ENCODE measurements at regions not wholly inside any gene's neighbourhood (a gene's known extent, or its start where the extent isn't known, plus 50 kb on each side); places are given as distances from the start of the nearest gene placed in this dataset.
A peak's percentile ranks its signal among the peaks of the same experiment; 100 is the strongest.
"Not testable (repeated sequence)": the region's sequence is repeated elsewhere in the genome, so short reads cannot be mapped to it uniquely, and the experiment has no call there.

GRCh38 chr4:38531141-38531727 is 132.8 kb upstream of the KLF3 start:
- Histone ChIP-seq H3K9me3 (ENCODE audit: control insufficient read depth in 2 of 2, insufficient read depth in 1 of 2, low read depth in 1 of 2, low read length in 1 of 2) (no peaks in the 10 kb centered on the region), H3K4me3 (ENCODE audit: low read depth in 1 of 2, low read length in 2 of 2) (no peak overlapping the region), H3K36me3 (ENCODE audit: control insufficient read depth in 2 of 2, insufficient read depth in 2 of 2, low read length in 1 of 2) (no peaks in the 10 kb centered on the region), H3K27me3 (ENCODE audit: control insufficient read depth in 1 of 2, insufficient read depth in 2 of 2, low read length in 2 of 2) (no peaks in the 10 kb centered on the region), H3K4me1 (ENCODE audit: control insufficient read depth in 2 of 2, insufficient read depth in 2 of 2, low read length in 1 of 2) (peaks cover 0 to 5% of the 10 kb centered on the region in 2 donors), H3K27ac (ENCODE audit: low read depth in 2 of 2, low read length in 1 of 2) (no peak overlapping the region)
- WGBS, 2 donors = 68 to 69% methylated on average over 5 of the region's 5 CpGs

GRCh38 chr4:38532908-38533499 is 131.0 kb upstream of the KLF3 start:
- Histone ChIP-seq H3K27ac (ENCODE audit: low read depth in 2 of 2, low read length in 1 of 2) (peak overlapping the region in 1 of 2 donors; percentile 15), H3K4me3 (ENCODE audit: low read depth in 1 of 2, low read length in 2 of 2) (no peak overlapping the region)
- WGBS, 2 donors = 56 to 66% methylated on average over 6 of the region's 6 CpGs

GRCh38 chr4:38534344-38535045 is 129.5 kb upstream of the KLF3 start:
- no peak overlapping the region for H3K27ac ChIP-seq (ENCODE audit: low read depth in 2 of 2, low read length in 1 of 2)
- H3K4me3 ChIP-seq (ENCODE audit: low read depth in 1 of 2, low read length in 2 of 2) = no peak overlapping the region
- H3K9me3 ChIP-seq (ENCODE audit: control insufficient read depth in 2 of 2, insufficient read depth in 1 of 2, low read depth in 1 of 2, low read length in 1 of 2) = no peaks in the 10 kb centered on the region
- H3K36me3 ChIP-seq (ENCODE audit: control insufficient read depth in 2 of 2, insufficient read depth in 2 of 2, low read length in 1 of 2) = no peaks in the 10 kb centered on the region
- peaks cover 0 to 5% of the 10 kb centered on the region in 2 donors for H3K4me1 ChIP-seq (ENCODE audit: control insufficient read depth in 2 of 2, insufficient read depth in 2 of 2, low read length in 1 of 2)
- H3K27me3 ChIP-seq (ENCODE audit: control insufficient read depth in 1 of 2, insufficient read depth in 2 of 2, low read length in 2 of 2) = no peaks in the 10 kb centered on the region
- WGBS, 2 donors = 46 to 50% methylated on average over 3 of the region's 3 CpGs

More at GRCh38 chr4:38532908-38533499, 131.0 kb upstream of the KLF3 start:
- Histone ChIP-seq H3K4me1 (ENCODE audit: control insufficient read depth in 2 of 2, insufficient read depth in 2 of 2, low read length in 1 of 2) (peaks cover 0 to 5% of the 10 kb centered on the region in 2 donors), H3K9me3 (ENCODE audit: control insufficient read depth in 2 of 2, insufficient read depth in 1 of 2, low read depth in 1 of 2, low read length in 1 of 2) (no peaks in the 10 kb centered on the region), H3K27me3 (ENCODE audit: control insufficient read depth in 1 of 2, insufficient read depth in 2 of 2, low read length in 2 of 2) (no peaks in the 10 kb centered on the region), H3K36me3 (ENCODE audit: control insufficient read depth in 2 of 2, insufficient read depth in 2 of 2, low read length in 1 of 2) (no peaks in the 10 kb centered on the region)

GRCh38 chr4:38535071-38535470 is 128.9 kb upstream of the KLF3 start:
- not testable (repeated sequence) for H3K36me3 ChIP-seq (ENCODE audit: control insufficient read depth in 2 of 2, insufficient read depth in 2 of 2, low read length in 1 of 2); H3K4me3 ChIP-seq (ENCODE audit: low read depth in 1 of 2, low read length in 2 of 2); H3K4me1 ChIP-seq (ENCODE audit: control insufficient read depth in 2 of 2, insufficient read depth in 2 of 2, low read length in 1 of 2); H3K27me3 ChIP-seq (ENCODE audit: control insufficient read depth in 1 of 2, insufficient read depth in 2 of 2, low read length in 2 of 2); H3K9me3 ChIP-seq (ENCODE audit: control insufficient read depth in 2 of 2, insufficient read depth in 1 of 2, low read depth in 1 of 2, low read length in 1 of 2)
- peak overlapping the region in 1 of 2 donors; percentile 30 for H3K27ac ChIP-seq (ENCODE audit: low read depth in 2 of 2, low read length in 1 of 2)
- 66 to 78% methylated on average over 1 of the region's 1 CpG for WGBS, 2 donors

GRCh38 chr4:38535717-38536116 is 128.3 kb upstream of the KLF3 start:
- Histone ChIP-seq H3K4me1 (ENCODE audit: control insufficient read depth in 2 of 2, insufficient read depth in 2 of 2, low read length in 1 of 2) (peaks cover 0 to 5% of the 10 kb centered on the region in 2 donors), H3K9me3 (ENCODE audit: control insufficient read depth in 2 of 2, insufficient read depth in 1 of 2, low read depth in 1 of 2, low read length in 1 of 2) (no peaks in the 10 kb centered on the region), H3K4me3 (ENCODE audit: low read depth in 1 of 2, low read length in 2 of 2) (no peak overlapping the region), H3K36me3 (ENCODE audit: control insufficient read depth in 2 of 2, insufficient read depth in 2 of 2, low read length in 1 of 2) (no peaks in the 10 kb centered on the region), H3K27ac (ENCODE audit: low read depth in 2 of 2, low read length in 1 of 2) (no peak overlapping the region), H3K27me3 (ENCODE audit: control insufficient read depth in 1 of 2, insufficient read depth in 2 of 2, low read length in 2 of 2) (no peaks in the 10 kb centered on the region)
- 81 to 93% methylated on average over 5 of the region's 5 CpGs for WGBS, 2 donors

GRCh38 chr4:38536716-38537115 is 127.3 kb upstream of the KLF3 start:
- H3K4me1 ChIP-seq (ENCODE audit: control insufficient read depth in 2 of 2, insufficient read depth in 2 of 2, low read length in 1 of 2) = peaks cover 0 to 5% of the 10 kb centered on the region in 2 donors
- no peaks in the 10 kb centered on the region for H3K9me3 ChIP-seq (ENCODE audit: control insufficient read depth in 2 of 2, insufficient read depth in 1 of 2, low read depth in 1 of 2, low read length in 1 of 2)
- no peaks in the 10 kb centered on the region for H3K27me3 ChIP-seq (ENCODE audit: control insufficient read depth in 1 of 2, insufficient read depth in 2 of 2, low read length in 2 of 2)
- no peaks in the 10 kb centered on the region for H3K36me3 ChIP-seq (ENCODE audit: control insufficient read depth in 2 of 2, insufficient read depth in 2 of 2, low read length in 1 of 2)
- no peak overlapping the region for H3K4me3 ChIP-seq (ENCODE audit: low read depth in 1 of 2, low read length in 2 of 2)
- H3K27ac ChIP-seq (ENCODE audit: low read depth in 2 of 2, low read length in 1 of 2) = no peak overlapping the region
- 81 to 94% methylated on average over 2 of the region's 2 CpGs for WGBS, 2 donors

GRCh38 chr4:38537666-38538065 is 126.3 kb upstream of the KLF3 start:
- Histone ChIP-seq H3K4me1 (ENCODE audit: control insufficient read depth in 2 of 2, insufficient read depth in 2 of 2, low read length in 1 of 2) (peaks cover 0 to 5% of the 10 kb centered on the region in 2 donors), H3K27ac (ENCODE audit: low read depth in 2 of 2, low read length in 1 of 2) (no peak overlapping the region), H3K9me3 (ENCODE audit: control insufficient read depth in 2 of 2, insufficient read depth in 1 of 2, low read depth in 1 of 2, low read length in 1 of 2) (no peaks in the 10 kb centered on the region), H3K36me3 (ENCODE audit: control insufficient read depth in 2 of 2, insufficient read depth in 2 of 2, low read length in 1 of 2) (no peaks in the 10 kb centered on the region), H3K4me3 (ENCODE audit: low read depth in 1 of 2, low read length in 2 of 2) (no peak overlapping the region), H3K27me3 (ENCODE audit: control insufficient read depth in 1 of 2, insufficient read depth in 2 of 2, low read length in 2 of 2) (no peaks in the 10 kb centered on the region)
- WGBS, 2 donors = 76% methylated on average over 1 of the region's 1 CpG

GRCh38 chr4:38538517-38538916 is 125.5 kb upstream of the KLF3 start:
- H3K4me3 ChIP-seq (ENCODE audit: low read depth in 1 of 2, low read length in 2 of 2) = no peak overlapping the region
- H3K27me3 ChIP-seq (ENCODE audit: control insufficient read depth in 1 of 2, insufficient read depth in 2 of 2, low read length in 2 of 2) = no peaks in the 10 kb centered on the region
- 87 to 88% methylated on average over 2 of the region's 2 CpGs for WGBS, 2 donors
- H3K27ac ChIP-seq (ENCODE audit: low read depth in 2 of 2, low read length in 1 of 2) = no peak overlapping the region
- peaks cover 0 to under 1% of the 10 kb centered on the region in 2 donors for H3K4me1 ChIP-seq (ENCODE audit: control insufficient read depth in 2 of 2, insufficient read depth in 2 of 2, low read length in 1 of 2)
- H3K36me3 ChIP-seq (ENCODE audit: control insufficient read depth in 2 of 2, insufficient read depth in 2 of 2, low read length in 1 of 2) = no peaks in the 10 kb centered on the region
- H3K9me3 ChIP-seq (ENCODE audit: control insufficient read depth in 2 of 2, insufficient read depth in 1 of 2, low read depth in 1 of 2, low read length in 1 of 2) = no peaks in the 10 kb centered on the region

GRCh38 chr4:38539501-38539900 is 124.5 kb upstream of the KLF3 start:
- Histone ChIP-seq H3K4me1 (ENCODE audit: control insufficient read depth in 2 of 2, insufficient read depth in 2 of 2, low read length in 1 of 2) (no peaks in the 10 kb centered on the region), H3K4me3 (ENCODE audit: low read depth in 1 of 2, low read length in 2 of 2) (no peak overlapping the region), H3K27me3 (ENCODE audit: control insufficient read depth in 1 of 2, insufficient read depth in 2 of 2, low read length in 2 of 2) (no peaks in the 10 kb centered on the region), H3K9me3 (ENCODE audit: control insufficient read depth in 2 of 2, insufficient read depth in 1 of 2, low read depth in 1 of 2, low read length in 1 of 2) (no peaks in the 10 kb centered on the region), H3K27ac (ENCODE audit: low read depth in 2 of 2, low read length in 1 of 2) (no peak overlapping the region), H3K36me3 (ENCODE audit: control insufficient read depth in 2 of 2, insufficient read depth in 2 of 2, low read length in 1 of 2) (no peaks in the 10 kb centered on the region)
- WGBS, 2 donors = 96% methylated on average over 4 of the region's 4 CpGs

Measured in esophagus (tissue), 2 donors.